Inferior parietal cortex (tissue), 1 donor: ENCODE measurements at regions not wholly inside any gene's neighbourhood (a gene's known extent, or its start where the extent isn't known, plus 50 kb on each side); places are given as distances from the start of the nearest gene placed in this dataset.

Source experiments
- DNase-seq: peaks from one replicate; pipeline ENCODE4 v3.0.0-alpha.2; 2016; ENCODE audit errors: extremely low spot score

GRCh38 chr2:8447610-8448221, 234.1 kb upstream of the ID2 start:
- DNase-seq = no peak

DNA sequence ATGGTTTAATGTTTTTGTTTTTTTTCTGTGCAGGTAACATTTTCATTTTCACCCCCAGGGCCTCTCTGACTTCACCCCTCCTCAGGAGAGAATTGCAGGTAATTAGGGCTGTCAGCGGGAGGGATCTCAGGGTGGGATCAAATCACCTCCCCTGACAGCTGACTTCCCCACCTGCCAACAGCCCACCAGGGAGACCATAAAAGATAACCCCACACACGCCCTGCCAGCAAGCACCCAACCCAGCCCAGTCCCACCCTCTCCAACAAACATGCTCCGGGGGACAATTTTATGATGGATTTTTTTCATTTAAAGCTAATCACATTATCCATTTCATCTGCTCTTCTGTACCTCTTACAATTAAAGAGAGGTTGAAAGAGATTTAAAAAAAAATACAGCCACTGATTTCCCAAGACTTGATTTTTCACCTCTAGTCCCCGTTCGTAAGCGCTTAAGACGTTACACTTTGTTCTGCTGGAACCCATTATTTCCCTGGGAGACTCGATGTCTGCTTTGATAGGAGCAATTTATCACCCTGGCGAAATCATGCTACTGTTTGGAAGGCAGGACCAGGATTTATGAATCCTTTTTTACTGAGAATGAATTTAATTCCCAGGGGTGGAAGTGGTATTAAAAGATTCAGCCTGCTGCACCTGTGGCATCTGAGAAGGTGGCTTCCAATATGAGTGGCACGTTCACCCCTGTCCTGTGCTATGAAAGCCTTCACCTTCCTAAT, 232.9 kb upstream of the ID2 start:
- no peak for DNase-seq

- DNase-seq = no peak
These were observed 230.6 kb upstream of the ID2 start for GRCh38 chr2:8451273-8451672.

DNA sequence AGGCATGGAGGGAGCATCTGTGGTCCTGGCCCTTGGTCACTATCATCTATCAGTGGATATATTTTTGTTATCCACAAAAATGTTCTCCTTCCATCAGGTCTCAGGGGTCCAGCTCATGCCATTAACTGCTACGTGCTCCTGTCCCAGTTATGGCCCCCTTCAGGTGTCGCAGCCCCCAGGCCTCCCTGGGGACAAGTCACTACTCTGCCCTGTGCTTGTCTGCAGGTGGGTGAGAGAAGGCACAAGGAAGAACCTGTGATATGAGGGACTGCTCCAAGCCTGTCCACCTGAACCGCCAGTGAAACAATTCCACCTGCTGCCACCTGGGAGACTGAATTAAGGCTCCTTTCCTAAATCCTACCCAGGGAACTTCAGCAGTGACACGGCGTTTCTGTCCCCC, 229.6 kb upstream of the ID2 start:
- no peak for DNase-seq

- DNase-seq = no peak
These were observed 228.6 kb upstream of the ID2 start for GRCh38 chr2:8452979-8453903.

DNA sequence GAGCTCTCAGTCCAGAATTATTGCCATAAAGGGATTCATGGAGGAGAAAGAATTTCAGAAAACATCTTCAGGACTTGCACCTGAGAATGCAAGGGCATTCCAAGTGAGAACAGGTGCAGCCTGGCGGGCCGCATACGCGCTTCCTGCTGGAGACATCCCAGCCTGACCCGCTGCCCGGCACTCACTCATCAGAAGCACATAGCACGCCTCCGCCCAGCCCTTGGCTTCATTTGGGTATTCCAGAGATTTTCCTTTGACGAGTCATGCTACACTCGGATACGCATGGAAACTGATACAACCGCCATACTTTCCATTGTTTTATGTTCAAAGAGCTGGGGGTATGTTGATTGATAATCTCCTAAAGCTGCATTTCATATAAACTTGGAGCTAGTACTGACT, 228.0 kb upstream of the ID2 start:
- DNase-seq = no peak

GRCh38 chr2:8454797-8455196, 227.1 kb upstream of the ID2 start:
- no peak for DNase-seq

GRCh38 chr2:8455236-8456150, 226.4 kb upstream of the ID2 start:
- no peak for DNase-seq

GRCh38 chr2:8456151-8457091, 225.4 kb upstream of the ID2 start:
- DNase-seq = no peak

DNA sequence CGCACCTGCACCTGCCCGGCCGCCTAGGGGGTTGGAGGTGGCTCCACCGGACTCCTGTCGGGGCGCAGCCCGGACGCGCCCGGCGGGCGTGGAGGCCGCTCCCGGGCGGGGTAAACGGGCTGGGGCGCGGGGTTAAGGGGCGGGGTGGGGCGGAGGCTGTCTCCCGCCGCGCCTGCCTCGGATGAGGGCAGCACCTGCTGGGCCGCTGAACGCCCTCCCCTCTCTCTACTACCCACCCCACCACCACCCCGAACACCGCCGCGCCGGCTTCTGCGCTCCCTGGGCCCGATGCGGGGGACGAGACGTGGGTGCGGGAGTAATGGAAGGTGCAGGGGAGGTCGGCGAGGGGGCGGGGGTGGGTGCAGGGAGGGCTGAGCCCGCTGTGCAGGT, 224.8 kb upstream of the ID2 start:
- DNase-seq = no peak

DNA sequence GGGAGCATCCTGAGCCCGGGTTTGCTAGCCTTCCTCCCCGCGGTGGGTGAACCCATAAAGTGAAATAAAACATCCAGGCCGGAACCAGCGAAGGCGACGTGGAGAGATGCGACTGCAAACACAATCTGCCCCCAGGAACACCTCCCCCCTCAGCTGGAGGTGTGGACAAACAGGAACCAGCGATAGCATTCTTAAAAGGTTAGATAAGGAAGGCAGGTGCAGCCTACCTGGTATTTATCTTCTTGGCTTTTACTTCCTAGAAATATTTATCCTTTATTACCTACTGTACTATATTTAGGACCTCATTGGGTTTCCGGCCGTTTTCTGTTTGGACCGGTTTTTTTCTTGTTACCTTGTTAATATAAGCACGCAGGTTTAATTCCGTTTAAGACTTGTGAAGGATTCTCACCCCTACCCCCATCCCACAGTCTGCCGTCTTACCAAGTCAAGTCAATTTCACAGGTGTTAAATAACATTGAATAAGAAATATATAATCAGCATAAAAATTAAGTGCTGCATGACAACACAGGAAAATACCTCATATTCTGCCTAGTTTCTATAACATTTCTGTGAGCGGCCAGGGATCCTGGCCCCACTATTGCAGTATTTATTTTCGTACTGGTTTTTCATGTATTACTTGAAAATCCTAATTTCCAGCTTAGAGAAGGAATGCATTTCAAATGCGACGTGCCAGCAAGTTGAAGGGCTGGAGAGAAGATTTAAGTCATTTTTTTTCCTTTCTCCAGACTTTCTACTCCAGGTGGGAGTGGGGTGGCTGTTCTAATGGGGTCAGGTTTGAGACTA, 224.0 kb upstream of the ID2 start:
- no peak for DNase-seq

- no peak for DNase-seq
These were observed 223.1 kb upstream of the ID2 start for GRCh38 chr2:8458503-8459459.

- no peak for DNase-seq
These were observed 222.4 kb upstream of the ID2 start for GRCh38 chr2:8459474-8459873.

GRCh38 chr2:8461341-8461740, 220.5 kb upstream of the ID2 start:
- DNase-seq = no peak

DNA sequence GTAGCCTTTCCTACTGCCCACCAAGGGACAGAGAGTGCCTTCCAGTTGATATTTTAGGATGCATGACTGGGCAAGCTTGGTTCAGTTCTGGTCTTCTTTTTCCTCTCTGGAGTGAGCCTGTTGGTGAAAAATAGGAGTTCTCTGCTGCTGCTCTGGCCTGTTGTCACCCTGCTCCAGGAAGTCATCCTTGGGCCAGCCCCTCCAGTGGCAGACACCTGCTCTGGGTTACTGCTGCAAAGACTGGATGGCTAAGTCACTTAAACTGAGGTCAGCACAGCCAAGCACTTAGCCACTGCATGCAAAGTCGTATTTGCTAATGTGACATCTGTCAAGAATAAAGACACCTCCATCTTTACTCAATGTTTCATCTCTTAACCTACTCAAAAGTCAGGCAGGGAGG, 219.6 kb upstream of the ID2 start:
- DNase-seq = no peak

DNA sequence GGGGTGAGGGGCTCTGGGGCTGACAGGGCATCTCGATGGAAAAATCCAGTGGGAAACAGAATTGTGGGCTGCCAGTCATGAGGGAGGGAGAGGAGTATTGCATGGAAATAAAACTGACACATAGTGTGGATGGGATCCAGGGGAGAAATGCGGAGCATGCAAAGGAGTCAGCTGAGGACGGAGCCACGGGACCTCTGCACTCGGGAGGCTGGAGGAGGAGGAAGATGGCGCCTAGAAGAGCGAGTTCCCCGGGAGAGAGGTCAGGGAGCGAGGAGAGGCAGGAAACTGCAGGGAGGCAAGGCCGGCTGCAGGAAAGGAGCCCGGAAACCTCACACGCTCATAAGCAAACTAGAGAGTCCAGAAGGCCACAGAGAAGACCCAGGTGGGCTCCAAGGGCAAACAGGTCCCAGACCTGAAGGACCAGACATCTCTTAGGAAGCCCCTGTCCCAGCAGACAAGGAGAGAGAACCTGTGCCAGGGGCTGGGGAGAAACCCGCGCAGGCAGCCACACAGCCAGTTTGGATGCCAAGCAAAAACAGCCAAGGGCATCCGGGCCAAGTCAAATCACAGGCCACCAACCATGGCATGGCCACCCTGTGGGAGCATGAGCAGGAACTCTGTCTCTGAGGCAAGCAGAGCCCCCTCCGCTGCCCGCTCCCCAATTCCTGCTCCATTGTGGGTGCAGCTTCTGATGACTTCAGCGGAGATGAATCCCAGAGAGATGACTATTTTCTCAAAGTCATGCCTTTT, 218.8 kb upstream of the ID2 start:
- no peak for DNase-seq

- no peak for DNase-seq
These were observed 216.3 kb upstream of the ID2 start for GRCh38 chr2:8465560-8465959.
